ENCODE measurements at regions not wholly inside any gene's neighbourhood (a gene's known extent, or its start where the extent isn't known, plus 50 kb on each side); places are given as distances from the start of the nearest gene placed in this dataset.

- TF ChIP-seq CTCF (IDR thresholded peaks at IDR 0.05; ENCODE audit: low read depth, low read length) (no peak), EZH2phosphoT487 (IDR thresholded peaks at IDR 0.05; ENCODE audit: low read depth) (no peak)
Measured at GRCh38 chr11:131219646-131220045, 150.8 kb upstream of the NTM start.

Measured in OCI-LY3 (cell line).